C4-2B (cell line): ENCODE measurements at regions not wholly inside any gene's neighbourhood (a gene's known extent, or its start where the extent isn't known, plus 50 kb on each side); places are given as distances from the start of the nearest gene placed in this dataset.
"Not testable (repeated sequence)": the region's sequence is repeated elsewhere in the genome, so short reads cannot be mapped to it uniquely, and the experiment has no call there.

Experiments
- ZFX ChIP-seq: fragments of 450-650 bp; IDR thresholded peaks from 2 replicates; pipeline ENCODE4 v1.6.1; 2017
- TF ChIP-seq, protein P1 (sequence below): fragments of 450-650 bp; conservative IDR thresholded peaks from 2 replicates; pipeline ENCODE4 v1.5.1; 2017; ENCODE audit warnings: mild to moderate bottlenecking

DNA sequence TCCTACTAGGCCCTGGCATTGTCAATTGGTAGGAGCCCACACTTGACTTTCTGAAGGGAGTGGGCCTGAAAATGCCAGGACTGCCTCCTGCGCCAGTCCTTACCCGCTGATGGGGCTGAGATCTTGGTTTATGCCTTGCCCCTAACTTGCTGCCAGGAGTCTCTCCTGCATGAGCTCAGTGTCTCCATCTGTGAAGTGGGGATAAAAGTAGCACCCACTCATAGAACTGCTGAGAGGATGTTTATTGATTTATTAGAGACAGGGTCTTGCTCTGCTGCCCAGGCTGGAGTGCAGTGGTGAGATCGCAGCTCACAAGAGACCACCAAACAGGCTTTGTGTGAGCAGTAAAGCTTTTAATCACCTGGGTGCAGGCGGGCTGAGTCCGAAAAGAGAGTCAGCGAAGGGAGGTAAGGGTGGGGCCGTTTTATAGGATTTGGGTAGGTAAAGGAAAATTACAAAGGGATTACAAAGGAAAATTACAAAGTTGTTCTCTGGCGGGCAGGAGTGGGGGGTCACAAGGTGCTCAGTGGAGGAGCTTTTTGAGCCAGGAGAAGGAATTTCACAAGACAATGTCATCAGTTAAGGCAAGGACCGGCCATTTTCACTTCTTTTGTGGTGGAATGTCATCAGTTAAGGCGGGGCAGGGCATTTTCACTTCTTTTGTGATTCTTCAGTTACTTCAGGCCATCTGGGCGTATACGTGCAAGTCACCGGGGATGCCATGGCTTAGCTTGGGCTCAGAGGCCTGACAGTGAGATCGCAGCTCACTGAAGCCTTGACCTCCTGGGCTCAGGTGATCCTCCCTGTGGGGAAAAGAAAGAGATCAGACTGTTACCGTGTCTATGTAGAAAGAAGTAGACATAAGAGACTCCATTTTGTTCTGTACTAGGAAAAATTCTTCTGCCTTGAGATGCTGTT is 93.7 kb downstream of the LSM3 start:
- TF ChIP-seq, protein P1, sequence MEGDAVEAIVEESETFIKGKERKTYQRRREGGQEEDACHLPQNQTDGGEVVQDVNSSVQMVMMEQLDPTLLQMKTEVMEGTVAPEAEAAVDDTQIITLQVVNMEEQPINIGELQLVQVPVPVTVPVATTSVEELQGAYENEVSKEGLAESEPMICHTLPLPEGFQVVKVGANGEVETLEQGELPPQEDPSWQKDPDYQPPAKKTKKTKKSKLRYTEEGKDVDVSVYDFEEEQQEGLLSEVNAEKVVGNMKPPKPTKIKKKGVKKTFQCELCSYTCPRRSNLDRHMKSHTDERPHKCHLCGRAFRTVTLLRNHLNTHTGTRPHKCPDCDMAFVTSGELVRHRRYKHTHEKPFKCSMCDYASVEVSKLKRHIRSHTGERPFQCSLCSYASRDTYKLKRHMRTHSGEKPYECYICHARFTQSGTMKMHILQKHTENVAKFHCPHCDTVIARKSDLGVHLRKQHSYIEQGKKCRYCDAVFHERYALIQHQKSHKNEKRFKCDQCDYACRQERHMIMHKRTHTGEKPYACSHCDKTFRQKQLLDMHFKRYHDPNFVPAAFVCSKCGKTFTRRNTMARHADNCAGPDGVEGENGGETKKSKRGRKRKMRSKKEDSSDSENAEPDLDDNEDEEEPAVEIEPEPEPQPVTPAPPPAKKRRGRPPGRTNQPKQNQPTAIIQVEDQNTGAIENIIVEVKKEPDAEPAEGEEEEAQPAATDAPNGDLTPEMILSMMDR, result not testable (repeated sequence)
- TF ChIP-seq ZFX, result not testable (repeated sequence)
